IPS-NIHi11 (cell line): ENCODE measurements at regions not wholly inside any gene's neighbourhood (a gene's known extent, or its start where the extent isn't known, plus 50 kb on each side); places are given as distances from the start of the nearest gene placed in this dataset.
"Not testable (repeated sequence)": the region's sequence is repeated elsewhere in the genome, so short reads cannot be mapped to it uniquely, and the experiment has no call there.

Experiments
- DNase-seq: peaks from one replicate; pipeline ENCODE4 v3.0.0; 2012; ENCODE audit warnings: mixed read lengths, low spot score

DNA sequence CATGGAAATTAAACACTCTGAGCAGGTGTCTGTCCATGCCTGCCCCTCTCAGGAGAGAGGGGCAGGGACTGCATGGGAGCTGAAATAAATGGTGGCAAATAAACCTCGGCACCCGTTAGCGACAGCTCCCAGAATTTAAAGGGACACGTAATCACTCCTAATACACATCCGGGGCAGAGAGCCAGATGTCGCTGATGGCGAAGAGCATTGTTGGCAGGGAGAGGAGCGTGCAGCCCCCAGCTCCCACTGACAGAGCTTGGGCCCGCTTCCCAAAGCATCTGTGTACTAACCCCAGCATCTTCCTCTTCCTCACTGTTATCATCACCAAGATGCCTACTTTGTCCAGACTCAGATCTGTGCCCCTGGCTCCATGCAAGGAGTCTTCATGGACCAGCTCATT, 85.8 kb downstream of the IRX5 start:
- DNase-seq = no peak

DNA sequence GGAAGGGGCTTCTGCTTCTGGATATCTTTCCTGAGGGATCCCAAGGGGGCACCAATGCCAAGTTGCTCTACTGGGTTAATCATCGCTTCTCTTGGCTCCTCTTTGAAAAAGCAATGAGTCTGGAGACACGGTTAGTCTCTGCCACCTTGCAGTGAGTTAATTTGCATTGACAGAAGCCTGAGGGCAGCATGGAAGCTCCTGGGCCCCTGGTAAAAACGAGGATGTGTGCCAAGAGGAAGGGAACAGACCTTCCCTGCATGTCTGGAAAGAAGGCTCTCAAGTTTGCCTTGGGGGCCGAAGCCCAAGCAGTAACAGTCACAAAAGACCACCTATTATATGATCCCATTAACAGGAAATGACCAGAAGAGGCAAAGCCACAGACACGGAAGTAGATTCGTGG, 86.7 kb downstream of the IRX5 start:
- no peak for DNase-seq

- no peak for DNase-seq
These were observed 88.2 kb downstream of the IRX5 start for GRCh38 chr16:55018881-55019280.

DNA sequence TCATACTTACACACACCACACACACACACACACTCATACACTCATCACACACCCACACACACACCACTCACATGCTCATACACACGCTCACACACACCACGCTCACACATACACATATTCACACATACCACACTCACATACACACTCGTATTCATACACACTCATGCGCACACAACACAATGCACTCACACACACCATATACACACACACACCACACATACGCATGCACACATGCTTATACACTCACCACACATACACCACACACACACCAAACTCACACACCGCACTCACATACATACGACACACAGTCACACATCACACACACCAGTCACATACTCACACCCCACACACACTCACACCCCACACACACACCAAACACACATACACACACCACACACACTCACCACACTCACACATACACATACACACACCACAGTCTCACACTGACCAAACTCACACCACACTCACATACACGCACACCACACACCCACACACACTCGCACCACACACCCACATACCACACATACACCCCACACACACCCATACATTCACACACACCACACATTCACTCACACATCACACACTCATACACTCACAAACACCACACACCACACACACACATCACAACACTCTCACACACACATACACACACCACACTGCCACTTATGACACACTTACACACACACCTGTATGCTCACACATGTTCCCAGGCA, 88.9 kb downstream of the IRX5 start:
- no peak for DNase-seq

DNA sequence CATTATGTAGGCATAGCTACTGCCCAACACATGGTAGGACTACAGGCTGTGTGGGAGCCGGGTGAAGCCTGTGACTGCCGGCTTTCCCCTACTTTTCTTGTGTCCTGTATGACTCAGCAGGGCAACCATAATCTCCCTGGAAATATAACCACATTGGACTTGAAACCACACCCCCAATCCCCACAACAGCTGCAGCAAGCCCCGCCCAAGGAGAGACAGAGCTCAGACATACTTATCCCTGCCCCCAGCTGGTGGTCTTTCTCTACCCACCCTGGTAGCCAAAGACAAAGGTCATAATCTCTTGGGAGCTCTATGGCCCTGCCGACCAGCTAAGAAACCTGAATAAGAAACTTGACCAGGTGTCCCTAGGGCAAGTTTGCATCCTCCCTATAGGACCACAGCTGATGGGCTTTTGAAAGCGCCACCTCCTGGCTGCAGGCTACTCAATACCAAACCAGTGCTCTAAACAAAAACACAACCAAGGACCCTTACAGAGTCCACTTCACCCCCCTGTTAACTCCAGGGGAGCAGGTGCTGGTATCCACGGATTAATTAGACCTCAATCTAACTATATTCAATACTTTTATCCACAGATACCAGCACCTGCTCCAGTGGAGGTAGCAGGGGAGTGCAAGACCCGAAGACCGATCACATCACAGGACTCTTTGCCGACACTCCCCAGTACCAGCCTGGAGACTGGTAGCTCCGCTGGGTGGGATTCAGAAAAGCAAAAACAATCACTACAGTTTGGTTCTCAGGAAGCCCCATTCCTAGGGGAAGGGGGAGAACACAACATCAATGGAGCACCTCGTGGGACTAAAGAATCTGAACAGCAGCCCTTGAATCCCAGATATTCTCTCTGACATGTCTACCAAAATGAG, 91.2 kb downstream of the IRX5 start:
- no peak for DNase-seq

DNA sequence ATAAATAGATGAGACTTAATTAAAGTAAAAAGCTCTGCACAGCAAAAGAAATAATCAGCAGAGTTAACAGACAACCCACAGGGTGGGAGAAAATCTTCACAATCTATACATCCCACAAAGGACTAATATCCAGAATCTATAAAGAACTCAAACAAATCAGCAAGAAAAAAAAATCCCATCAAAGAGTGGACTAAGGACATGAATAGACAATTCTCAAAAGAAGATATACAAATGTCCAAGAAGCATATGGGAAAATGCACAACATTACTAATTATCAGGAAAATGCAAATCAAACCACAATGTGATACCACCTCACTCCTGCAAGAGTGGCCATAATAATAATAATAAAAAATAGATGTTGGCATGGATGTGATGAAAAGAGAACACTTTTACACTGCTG, 96.6 kb downstream of the IRX5 start:
- not testable (repeated sequence) for DNase-seq

DNA sequence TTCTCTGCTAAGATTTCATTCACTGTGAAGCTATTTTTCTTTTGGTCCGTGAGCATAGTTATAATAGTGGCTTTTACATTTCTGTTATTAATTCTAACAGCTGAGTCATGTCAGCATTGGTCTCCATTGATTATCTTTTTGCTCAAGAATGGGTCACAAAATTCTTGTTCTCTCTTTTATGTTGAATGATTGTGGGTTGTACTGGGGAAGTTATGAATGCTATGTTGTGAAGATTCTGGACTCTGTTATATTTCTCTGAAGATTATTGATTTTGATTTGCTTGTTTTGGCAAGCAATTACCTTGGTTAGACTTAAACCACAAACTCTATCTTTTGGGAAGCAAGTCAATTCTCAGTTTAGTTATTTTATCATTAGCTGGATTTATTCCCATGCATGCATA, 98.8 kb downstream of the IRX5 start:
- DNase-seq = no peak

- no peak for DNase-seq
These were observed 100.3 kb downstream of the IRX5 start for GRCh38 chr16:55030944-55031343.

DNA sequence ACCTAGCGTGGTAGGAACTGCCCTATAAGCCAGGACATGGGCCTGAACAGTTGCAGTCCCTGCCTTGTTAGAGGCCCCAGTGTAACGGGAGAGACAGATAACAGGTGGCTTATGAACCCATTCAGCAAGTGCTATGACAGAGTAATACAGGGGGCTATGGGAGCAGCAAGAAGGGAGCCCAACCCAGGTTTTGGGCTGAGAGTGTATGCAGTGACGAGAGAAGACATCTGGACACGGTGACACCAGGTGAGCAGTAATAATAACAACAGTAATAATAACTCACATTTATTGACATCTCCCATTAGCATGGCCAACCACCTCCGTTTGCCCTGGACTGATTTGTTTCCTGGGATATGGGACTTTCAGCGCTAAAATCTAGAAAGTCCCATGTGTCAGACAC, 100.8 kb downstream of the IRX5 start:
- no peak for DNase-seq

- DNase-seq = no peak
These were observed 102.8 kb downstream of the IRX5 start for GRCh38 chr16:55033225-55034156.

DNA sequence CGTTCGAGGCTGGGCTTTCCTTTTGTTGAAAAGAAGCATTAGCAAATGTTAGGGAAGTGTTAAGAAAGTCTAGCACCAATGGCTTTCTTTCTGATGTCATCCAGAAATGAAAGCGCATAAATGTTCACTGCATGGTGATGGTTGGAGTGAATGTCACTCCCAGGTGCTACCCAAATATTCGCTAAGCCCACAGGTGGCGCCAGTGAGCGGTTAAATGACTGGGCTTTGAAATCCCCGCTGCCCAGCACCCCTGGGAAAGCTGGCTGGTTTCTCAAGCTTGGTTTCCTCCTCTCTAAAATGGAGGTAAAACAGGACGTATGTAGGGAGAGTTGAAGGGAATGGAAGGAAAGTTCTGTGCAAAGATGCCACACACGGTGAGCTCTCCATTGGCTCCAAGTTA, 104.4 kb downstream of the IRX5 start:
- DNase-seq = peak; percentile 80

DNA sequence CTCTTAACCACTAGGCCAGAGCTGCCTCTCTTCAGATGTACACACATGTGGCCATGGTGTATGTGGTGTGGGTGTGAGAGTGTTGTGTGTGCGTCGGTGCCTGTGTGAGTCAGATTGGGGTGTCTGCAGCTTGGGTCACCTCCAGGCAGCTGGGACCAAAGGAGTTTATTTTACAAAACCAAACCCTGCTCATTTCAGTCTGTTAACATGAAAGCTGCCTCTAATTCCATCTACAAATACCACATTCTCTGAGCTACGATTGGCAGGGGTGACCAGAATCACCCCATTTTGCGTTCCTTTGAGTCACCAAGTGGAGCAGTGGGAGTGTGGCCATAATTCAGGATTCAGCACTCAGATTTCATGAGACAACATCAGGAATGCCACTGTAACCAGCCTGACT, 105.3 kb downstream of the IRX5 start:
- no peak for DNase-seq

- no peak for DNase-seq
These were observed 105.7 kb downstream of the IRX5 start for GRCh38 chr16:55036371-55036821.

DNA sequence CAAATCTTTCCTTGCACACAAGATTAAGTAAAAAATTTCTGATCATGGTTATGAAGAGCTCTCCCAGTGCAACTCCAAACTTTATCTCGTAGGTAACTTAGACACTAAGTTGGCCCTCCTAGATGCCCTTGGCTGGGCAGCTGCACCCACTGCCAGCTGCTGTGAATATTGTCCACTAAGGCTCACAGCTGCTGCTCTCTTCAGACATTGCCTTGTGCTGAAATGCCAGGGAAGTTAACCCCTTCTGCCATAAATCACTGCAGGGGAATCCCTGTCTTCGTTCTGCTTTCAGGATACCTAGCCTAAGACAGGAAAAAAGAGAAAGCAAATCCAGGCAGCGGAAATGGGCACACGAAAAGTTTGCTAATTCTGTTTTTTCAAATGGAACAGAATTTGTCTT, 106.4 kb downstream of the IRX5 start:
- no peak for DNase-seq

GRCh38 chr16:55037966-55038365, 107.3 kb downstream of the IRX5 start:
- DNase-seq = no peak

- DNase-seq = no peak
These were observed 108.4 kb downstream of the IRX5 start for GRCh38 chr16:55039042-55039441.

DNA sequence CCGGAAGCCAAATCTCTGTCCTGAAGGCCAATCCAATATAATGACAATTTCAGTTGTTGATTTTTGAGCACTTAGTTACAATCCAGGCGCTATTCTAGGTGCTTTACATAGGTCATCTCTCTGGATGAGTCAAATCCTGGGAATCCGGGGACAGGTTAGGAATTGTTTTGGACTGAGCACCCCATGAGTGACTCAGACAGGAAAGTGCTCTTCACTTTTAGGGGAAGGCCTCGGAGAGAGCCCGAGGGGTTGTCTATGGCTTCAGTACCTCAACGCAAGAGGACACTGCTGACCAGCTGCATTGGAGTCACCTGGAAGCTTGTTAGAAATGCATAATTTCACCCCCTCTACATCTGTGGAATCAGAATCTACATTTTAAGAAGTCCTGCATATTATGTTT, 108.8 kb downstream of the IRX5 start:
- DNase-seq = no peak

DNA sequence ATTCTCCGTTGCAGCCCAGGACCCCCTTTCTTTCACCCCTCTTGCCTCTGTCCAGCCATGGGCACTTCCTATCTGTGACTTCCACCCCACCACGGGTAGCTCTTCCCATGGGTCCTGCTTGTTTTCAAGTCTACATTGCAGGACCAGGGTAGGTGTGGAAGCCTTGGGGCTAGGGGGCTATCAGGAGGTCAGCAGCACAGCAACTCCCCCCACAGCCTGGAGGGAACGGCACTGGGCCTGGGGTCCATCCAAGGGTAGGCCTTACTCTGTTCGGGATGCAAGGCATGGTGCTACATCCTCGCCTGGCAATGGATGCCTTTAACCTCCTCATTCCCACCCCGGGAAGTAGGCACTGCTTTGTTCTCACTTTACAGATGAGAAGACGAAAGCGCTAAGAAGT, 109.3 kb downstream of the IRX5 start:
- no peak for DNase-seq

- no peak for DNase-seq
These were observed 109.9 kb downstream of the IRX5 start for GRCh38 chr16:55040366-55041086.

GRCh38 chr16:55041540-55042234, 111.0 kb downstream of the IRX5 start:
- DNase-seq = no peak
